HCT116 (cell line): ENCODE measurements at regions not wholly inside any gene's neighbourhood (a gene's known extent, or its start where the extent isn't known, plus 50 kb on each side); places are given as distances from the start of the nearest gene placed in this dataset.

Source experiments
- ATF3 ChIP-seq: IDR thresholded peaks from 2 replicates; pipeline ENCODE4 v1.6.1; 2012
- CEBPB ChIP-seq: IDR thresholded peaks from 2 replicates; pipeline ENCODE4 v1.6.1; 2012; ENCODE audit warnings: low read depth
- CTCF ChIP-seq, 3 experiments: fragments of 200-600 bp in 1 of 3; sonication (generic) in 1 of 3; IDR thresholded peaks in 2 of 3; conservative IDR thresholded peaks in 1 of 3; 2 replicates each; pipeline ENCODE4 v1.5.1; 2012 to 2017; ENCODE audit warnings: low read depth in 2 of 3, low read length in 2 of 3, antibody characterized with exemption in 1 of 3, borderline replicate concordance in 1 of 3, control low read depth in 1 of 3, mild to moderate bottlenecking in 1 of 3, mixed read lengths in 1 of 3, mixed run types in 1 of 3, moderate library complexity in 1 of 3; ENCODE audit not compliant: insufficient read depth in 1 of 3
- ELF1 ChIP-seq: IDR thresholded peaks from 2 replicates; pipeline ENCODE4 v1.6.1; 2012; ENCODE audit warnings: low read depth, borderline replicate concordance
- EZH2 ChIP-seq: fragments of 200-600 bp; sonication (generic); IDR thresholded peaks from 2 replicates; pipeline ENCODE4 v1.6.1; 2017; ENCODE audit warnings: antibody characterized with exemption, mixed run types
- JUND ChIP-seq: IDR thresholded peaks from 2 replicates; pipeline ENCODE4 v1.6.1; 2012
- MAX ChIP-seq: IDR thresholded peaks from 2 replicates; pipeline ENCODE4 v1.6.1; 2012
- POLR2A ChIP-seq: IDR thresholded peaks from 2 replicates; pipeline ENCODE4 v1.7.0; 2011; ENCODE audit warnings: borderline replicate concordance; ENCODE audit not compliant: insufficient read depth, insufficient read length; ENCODE audit errors: extremely low read depth
- POLR2AphosphoS5 ChIP-seq: IDR thresholded peaks from 2 replicates; pipeline ENCODE4 v1.6.1; 2011; ENCODE audit warnings: mild to moderate bottlenecking, low read depth, low read length, moderate library complexity
- RAD21 ChIP-seq: IDR thresholded peaks from 2 replicates; pipeline ENCODE4 v1.6.1; 2012; ENCODE audit warnings: low read depth, mild to moderate bottlenecking
- REST ChIP-seq: IDR thresholded peaks from 2 replicates; pipeline ENCODE4 v1.6.1; 2012; ENCODE audit warnings: low read depth
- ZBTB33 ChIP-seq: IDR thresholded peaks from 2 replicates; pipeline ENCODE4 v1.6.1; 2011; ENCODE audit warnings: mild to moderate bottlenecking, low read length, moderate library complexity; ENCODE audit not compliant: insufficient replicate concordance; ENCODE audit errors: extremely low read depth

GRCh38 chr22:22988150-22988549 lies 82.2 kb upstream of the GNAZ start:
- TF ChIP-seq RAD21 = no peak
- TF ChIP-seq CTCF (IDR thresholded peaks at IDR 0.05 in 2 of 3, conservative IDR thresholded peaks at IDR 0.05 in 1 of 3; ENCODE audit: borderline replicate concordance in 1 of 3, insufficient read depth in 1 of 3, low read depth in 2 of 3, low read length in 2 of 3) = no peak
- no peak for TF ChIP-seq MAX
- TF ChIP-seq POLR2AphosphoS5 = no peak
- TF ChIP-seq ELF1 = no peak
- TF ChIP-seq EZH2 = no peak
- TF ChIP-seq POLR2A = no peak
- no peak for TF ChIP-seq REST
- no peak for TF ChIP-seq ZBTB33
- no peak for TF ChIP-seq CEBPB
- no peak for TF ChIP-seq JUND
- no peak for TF ChIP-seq ATF3
